Prostate gland (tissue), 2 donors: ENCODE measurements at regions not wholly inside any gene's neighbourhood (a gene's known extent, or its start where the extent isn't known, plus 50 kb on each side); places are given as distances from the start of the nearest gene placed in this dataset.
"Not testable (repeated sequence)": the region's sequence is repeated elsewhere in the genome, so short reads cannot be mapped to it uniquely, and the experiment has no call there.

ENCODE experiments used
- CTCF ChIP-seq, 4 experiments: fragments of 200-600 bp in 2 of 4; fragments of 450-650 bp in 2 of 4; sonication (generic) in 2 of 4; IDR thresholded peaks; 1 replicate in 3 of 4; 2 replicates in 1 of 4; pipeline ENCODE4 v1.5.1; 2016 to 2019; ENCODE audit warnings: antibody characterized with exemption in 4 of 4, mild to moderate bottlenecking in 2 of 4, moderate library complexity in 2 of 4
- POLR2A ChIP-seq: fragments of 450-650 bp; IDR thresholded peaks from one replicate; pipeline ENCODE4 v1.6.1; 2016; ENCODE audit warnings: antibody characterized with exemption, mild to moderate bottlenecking

GRCh38 chr2:90139046-90139445 is 1447.6 kb downstream of the RPIA start:
- TF ChIP-seq POLR2A; CTCF (IDR thresholded peaks at IDR 0.05): not testable (repeated sequence)
